Activated B cell treated with CpG ODN at 0.5 μM for 24 hours (primary cell): ENCODE measurements at regions not wholly inside any gene's neighbourhood (a gene's known extent, or its start where the extent isn't known, plus 50 kb on each side); places are given as distances from the start of the nearest gene placed in this dataset.

Experiments
- ATAC-seq: fragments of 200-7000 bp; cut with Tn5 transposase; one replicate; pipeline ENCODE4 v1.10.0; 2021; ENCODE audit warnings: low read depth, mild to moderate bottlenecking, moderate library complexity
- CTCF ChIA-PET: fragments of 350-600 bp; sonication (Branson Sonifier 250); formaldehyde crosslinking; loops from one replicate; lab custom pipeline; 2021; ENCODE audit warnings: antibody characterized with exemption; lab: Charles Lee
- POLR2A ChIA-PET: fragments of 350-600 bp; sonication (Branson Sonifier 250); formaldehyde crosslinking; loops from one replicate; lab custom pipeline; 2021; ENCODE audit warnings: antibody characterized with exemption; lab: Charles Lee
- DNase-seq: peaks from one replicate; pipeline ENCODE4 v3.0.0; 2022
- H3K27ac Mint-ChIP-seq: one replicate; pipeline ENCODE4 v1.8.0; 2020; ENCODE audit warnings: mixed read lengths
- H3K27me3 Mint-ChIP-seq: one replicate; pipeline ENCODE4 v1.8.0; 2021; ENCODE audit warnings: mixed read lengths
- H3K36me3 Mint-ChIP-seq: one replicate; pipeline ENCODE4 v1.8.0; 2021; ENCODE audit warnings: low read depth, mixed read lengths
- H3K4me1 Mint-ChIP-seq: one replicate; pipeline ENCODE4 v1.8.0; 2021; ENCODE audit warnings: mixed read lengths
- H3K4me3 Mint-ChIP-seq: one replicate; pipeline ENCODE4 v1.8.0; 2020; ENCODE audit warnings: mild to moderate bottlenecking, mixed read lengths
- H3K9me3 Mint-ChIP-seq: one replicate; pipeline ENCODE4 v1.8.0; 2020; ENCODE audit warnings: mixed read lengths
- CTCF ChIP-seq: fragments of 200-600 bp; IDR thresholded peaks from one replicate; pipeline ENCODE4 v1.8.0; 2022; ENCODE audit warnings: antibody characterized with exemption, mild to moderate bottlenecking
- intact Hi-C: fragments of 100-400 bp; cut with micrococcal nuclease; formaldehyde crosslinking; loops from one replicate; pipeline ENCODE4 v1.15.1; 2024

- Mint-ChIP-seq H3K27me3 (no peaks in the 10 kb centered on the region), H3K4me1 (no peaks in the 10 kb centered on the region), H3K9me3 (no peaks in the 10 kb centered on the region), H3K27ac (no peak overlapping the region), H3K4me3 (no peak overlapping the region), H3K36me3 (no peaks in the 10 kb centered on the region)
- intact Hi-C loops, result no loop called here
- DNase-seq, result no peak
- no peak for ATAC-seq
- no peak for TF ChIP-seq CTCF
- CTCF ChIA-PET, result no interaction called here
- POLR2A ChIA-PET, result no interaction called here
Observed at GRCh38 chr4:112061207-112061817, 83.9 kb upstream of the FAM241A start.

- Mint-ChIP-seq H3K4me1 (no peaks in the 10 kb centered on the region), H3K4me3 (no peak overlapping the region), H3K36me3 (no peaks in the 10 kb centered on the region), H3K9me3 (no peaks in the 10 kb centered on the region), H3K27me3 (peaks cover 2% of the 10 kb centered on the region), H3K27ac (no peak overlapping the region)
- CTCF ChIA-PET, result no interaction called here
- DNase-seq (no peak), ATAC-seq (no peak)
- intact Hi-C loops, result no loop called here
- TF ChIP-seq CTCF, result no peak
- POLR2A ChIA-PET, result no interaction called here
Observed at GRCh38 chr4:112063260-112063659, 82.0 kb upstream of the FAM241A start.

GRCh38 chr4:112069110-112069509 is 76.1 kb upstream of the FAM241A start:
- TF ChIP-seq CTCF, result no peak
- DNase-seq (no peak), ATAC-seq (no peak)
- no peaks in the 10 kb centered on the region for H3K36me3 Mint-ChIP-seq
- intact Hi-C loops, result no loop called here
- POLR2A ChIA-PET, result no interaction called here
- peaks cover 4% of the 10 kb centered on the region for H3K27me3 Mint-ChIP-seq
- H3K4me3 Mint-ChIP-seq, result no peak overlapping the region
- H3K4me1 Mint-ChIP-seq, result no peaks in the 10 kb centered on the region
- CTCF ChIA-PET, result no interaction called here
- H3K27ac Mint-ChIP-seq, result no peak overlapping the region
- H3K9me3 Mint-ChIP-seq, result peaks cover 9% of the 10 kb centered on the region

GRCh38 chr4:112073181-112073580 is 72.1 kb upstream of the FAM241A start:
- ATAC-seq, result no peak
- H3K36me3 Mint-ChIP-seq, result no peaks in the 10 kb centered on the region
- H3K27ac Mint-ChIP-seq, result no peak overlapping the region
- no peaks in the 10 kb centered on the region for H3K4me1 Mint-ChIP-seq
- no peak for TF ChIP-seq CTCF
- DNase-seq, result no peak
- H3K9me3 Mint-ChIP-seq, result peaks cover 9% of the 10 kb centered on the region
- H3K27me3 Mint-ChIP-seq, result peaks cover 4% of the 10 kb centered on the region
- ChIA-PET POLR2A (no interaction called here), CTCF (no interaction called here)
- H3K4me3 Mint-ChIP-seq, result no peak overlapping the region
- intact Hi-C loops, result no loop called here

- Mint-ChIP-seq H3K27ac (no peak overlapping the region), H3K4me3 (no peak overlapping the region), H3K4me1 (no peaks in the 10 kb centered on the region), H3K36me3 (no peaks in the 10 kb centered on the region), H3K27me3 (peaks cover 2% of the 10 kb centered on the region), H3K9me3 (peaks cover 9% of the 10 kb centered on the region)
- ChIA-PET CTCF (no interaction called here), POLR2A (no interaction called here)
- ATAC-seq (peak; percentile 64), DNase-seq (no peak)
- no peak for TF ChIP-seq CTCF
- intact Hi-C loops, result loop anchor here (1.0 kb wide), 3 partner anchors 160 to 529 kb away; no protein-coding TSS in a partner anchor
Observed at GRCh38 chr4:112075129-112075753, 70.0 kb upstream of the FAM241A start.
